Smooth muscle cell of the brain vasculature (primary cell): ENCODE measurements at regions not wholly inside any gene's neighbourhood (a gene's known extent, or its start where the extent isn't known, plus 50 kb on each side); places are given as distances from the start of the nearest gene placed in this dataset.
"Not testable (repeated sequence)": the region's sequence is repeated elsewhere in the genome, so short reads cannot be mapped to it uniquely, and the experiment has no call there.

ENCODE experiments used
- DNase-seq: peaks from one replicate; pipeline ENCODE4 v3.0.0-alpha.2; 2012; ENCODE audit warnings: low read depth, low spot score

DNA sequence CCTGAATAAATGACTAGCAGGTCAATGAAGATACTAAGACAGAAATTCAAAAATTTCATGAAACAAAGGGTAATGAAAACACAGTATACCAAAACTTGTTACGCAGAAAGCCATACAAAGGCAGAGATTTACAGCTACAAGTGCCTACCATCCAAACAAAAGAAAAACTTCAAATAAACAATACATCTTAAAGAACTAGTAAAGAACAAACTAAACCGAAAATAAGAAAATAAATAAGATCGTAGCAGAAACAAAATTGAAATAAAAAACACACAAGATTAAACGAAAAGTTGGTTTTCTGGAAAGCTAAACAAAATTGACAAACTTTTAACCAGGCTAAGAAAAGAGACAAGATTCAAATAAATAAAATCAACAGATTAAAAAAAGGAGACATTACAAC, 51.5 kb downstream of the VPREB1 start:
- DNase-seq: not testable (repeated sequence)

- not testable (repeated sequence) for DNase-seq
Observed at GRCh38 chr22:22297159-22297793, 52.7 kb downstream of the VPREB1 start.

DNA sequence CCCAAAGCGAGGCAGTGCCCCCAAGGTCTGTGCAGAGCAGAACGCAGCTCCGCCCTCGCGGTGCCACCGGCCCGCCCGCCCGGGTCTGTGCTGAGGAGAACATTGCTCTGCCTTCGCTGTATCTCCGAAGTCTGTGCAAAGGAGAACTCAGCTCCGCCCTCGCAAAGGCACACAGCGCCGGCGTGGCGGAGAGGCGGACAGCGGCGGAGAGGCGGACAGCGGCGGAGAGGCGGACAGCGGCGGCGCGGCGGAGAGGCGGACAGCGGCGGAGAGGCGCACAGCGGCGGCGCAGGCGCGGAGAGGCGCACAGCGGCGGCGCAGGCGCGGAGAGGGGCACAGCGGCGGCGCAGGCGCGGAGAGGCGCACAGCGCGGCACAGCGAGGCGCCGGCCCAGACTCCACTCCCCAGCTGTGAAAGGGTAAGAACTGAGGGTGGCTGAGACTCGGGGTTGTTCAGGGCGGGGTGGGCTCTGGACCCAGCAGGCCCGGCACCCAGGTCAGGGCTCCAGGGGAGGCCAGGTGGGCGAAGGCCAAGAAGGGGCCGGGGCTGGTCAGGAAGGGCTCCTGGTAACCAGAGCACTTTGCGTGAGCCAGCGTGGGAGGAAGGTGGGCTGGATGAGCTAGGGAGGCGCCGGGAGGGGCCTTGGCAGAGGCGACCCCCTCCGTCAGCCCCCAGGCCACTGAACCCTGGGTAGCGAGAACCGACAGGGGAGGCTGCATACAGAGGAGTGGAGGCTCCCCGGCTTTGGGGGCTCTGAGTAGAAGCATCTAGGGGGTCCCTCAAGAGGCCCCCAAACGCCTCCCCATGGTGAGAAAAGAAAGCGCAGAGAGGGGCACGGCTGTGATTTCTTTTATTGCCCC, 53.4 kb downstream of the VPREB1 start:
- not testable (repeated sequence) for DNase-seq

GRCh38 chr22:22298654-22299009, 54.0 kb downstream of the VPREB1 start:
- not testable (repeated sequence) for DNase-seq

- not testable (repeated sequence) for DNase-seq
Observed at GRCh38 chr22:22300511-22300910, 55.9 kb downstream of the VPREB1 start.

- DNase-seq: not testable (repeated sequence)
Observed at GRCh38 chr22:22300946-22301345, 56.4 kb downstream of the VPREB1 start.

- DNase-seq: no peak
Observed at GRCh38 chr22:22316589-22316988, 72.0 kb downstream of the VPREB1 start.

DNA sequence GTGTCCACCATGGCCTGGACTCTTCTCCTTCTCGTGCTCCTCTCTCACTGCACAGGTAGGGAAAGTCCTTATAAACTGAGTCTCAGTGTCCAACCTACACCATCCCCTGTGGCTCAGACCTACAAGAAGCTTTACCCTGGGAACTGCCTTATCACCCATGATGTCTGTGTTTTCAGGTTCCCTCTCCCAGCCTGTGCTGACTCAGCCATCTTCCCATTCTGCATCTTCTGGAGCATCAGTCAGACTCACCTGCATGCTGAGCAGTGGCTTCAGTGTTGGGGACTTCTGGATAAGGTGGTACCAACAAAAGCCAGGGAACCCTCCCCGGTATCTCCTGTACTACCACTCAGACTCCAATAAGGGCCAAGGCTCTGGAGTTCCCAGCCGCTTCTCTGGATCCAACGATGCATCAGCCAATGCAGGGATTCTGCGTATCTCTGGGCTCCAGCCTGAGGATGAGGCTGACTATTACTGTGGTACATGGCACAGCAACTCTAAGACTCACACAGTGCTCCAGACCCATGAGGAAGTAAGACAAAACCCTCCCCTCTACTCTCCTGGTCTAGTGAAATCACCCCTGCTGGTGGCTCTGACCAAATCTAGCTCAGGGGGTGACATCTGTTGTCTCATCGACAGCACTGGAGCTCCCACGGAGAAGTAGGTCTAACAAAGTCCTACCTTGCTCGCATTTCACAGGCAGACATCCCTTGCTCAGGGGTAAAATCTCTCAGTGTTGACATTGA, 74.3 kb downstream of the VPREB1 start:
- DNase-seq: no peak

DNA sequence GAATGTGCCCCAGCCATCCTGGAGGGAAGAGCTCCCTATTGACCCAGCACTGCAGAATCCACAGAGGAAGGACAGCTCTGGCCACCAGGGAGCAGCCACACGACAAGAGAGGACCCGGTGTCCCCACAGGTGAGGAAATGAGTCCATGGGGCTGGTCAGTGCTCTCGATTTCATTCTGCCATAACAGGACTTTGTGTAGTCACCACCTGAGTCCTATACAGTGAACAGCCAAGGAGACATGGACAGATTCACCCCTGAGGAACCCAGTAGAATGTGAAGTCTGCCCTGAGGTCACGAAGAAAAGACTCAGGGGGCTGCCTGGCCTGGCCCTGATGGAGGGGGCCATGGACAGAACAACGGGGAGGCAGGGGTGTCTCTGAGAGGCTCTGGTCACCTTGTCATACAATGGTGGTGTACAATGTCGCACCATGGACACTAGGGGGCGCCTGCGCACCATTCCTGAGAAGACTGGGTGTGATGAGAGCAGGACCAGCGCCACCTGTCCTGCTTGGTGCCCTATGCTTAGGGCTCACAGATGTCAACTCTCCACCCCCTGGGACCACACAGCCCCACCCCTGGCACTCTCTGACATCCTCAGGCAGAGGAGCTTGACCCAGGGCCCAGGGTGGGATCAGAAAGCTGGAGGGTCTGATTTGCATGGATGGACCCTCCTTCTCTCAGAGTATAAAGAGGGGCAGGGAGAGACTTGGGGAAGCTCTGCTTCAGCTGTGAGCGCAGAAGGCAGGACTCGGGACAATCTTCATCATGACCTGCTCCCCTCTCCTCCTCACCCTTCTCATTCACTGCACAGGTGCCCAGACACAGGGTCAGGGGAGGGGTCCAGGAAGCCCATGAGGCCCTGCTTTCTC, 77.4 kb downstream of the VPREB1 start:
- not testable (repeated sequence) for DNase-seq

GRCh38 chr22:22322792-22323191, 78.2 kb downstream of the VPREB1 start:
- DNase-seq: no peak

GRCh38 chr22:22327723-22328122, 83.1 kb downstream of the VPREB1 start:
- DNase-seq: no peak

DNA sequence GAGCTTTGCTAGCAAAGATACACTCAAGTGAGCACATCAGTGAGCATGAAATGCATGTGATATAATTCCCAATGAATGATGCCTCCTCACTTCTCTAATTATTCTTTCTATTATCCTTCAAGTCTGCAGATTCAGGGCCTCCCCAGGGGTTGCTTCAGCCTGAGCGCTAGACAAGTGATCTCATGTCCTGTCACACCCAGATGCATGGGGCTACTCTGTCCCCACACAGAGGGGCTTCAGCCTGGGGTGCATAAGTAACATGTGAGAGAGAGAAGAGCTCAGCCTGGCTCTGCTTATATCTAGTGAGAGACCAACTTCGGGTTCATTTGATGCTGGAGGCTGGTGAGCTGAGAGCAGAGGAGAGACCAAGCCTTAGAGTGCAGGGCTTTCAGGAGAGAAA, 85.2 kb downstream of the VPREB1 start:
- DNase-seq: no peak

DNA sequence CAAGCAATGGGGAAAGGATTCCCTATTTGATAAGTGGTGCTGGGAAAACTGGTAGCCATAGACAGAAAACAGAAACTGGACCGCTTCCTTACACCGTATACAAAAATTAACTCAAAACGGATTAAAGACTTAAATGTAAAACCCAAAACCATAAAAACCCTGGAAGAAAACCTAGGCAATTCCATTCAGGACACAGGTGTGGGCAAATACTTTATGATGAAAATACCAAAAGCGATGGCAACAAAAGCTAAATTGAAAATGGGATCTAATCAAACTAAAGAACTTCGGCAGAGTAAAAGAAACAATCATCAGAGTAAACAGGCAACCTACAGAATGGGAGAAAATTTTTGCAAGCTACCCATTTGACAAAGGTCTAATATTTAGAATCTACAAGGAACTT, 91.1 kb downstream of the VPREB1 start:
- DNase-seq: not testable (repeated sequence)

GRCh38 chr22:22336333-22336732, 91.7 kb downstream of the VPREB1 start:
- not testable (repeated sequence) for DNase-seq

DNA sequence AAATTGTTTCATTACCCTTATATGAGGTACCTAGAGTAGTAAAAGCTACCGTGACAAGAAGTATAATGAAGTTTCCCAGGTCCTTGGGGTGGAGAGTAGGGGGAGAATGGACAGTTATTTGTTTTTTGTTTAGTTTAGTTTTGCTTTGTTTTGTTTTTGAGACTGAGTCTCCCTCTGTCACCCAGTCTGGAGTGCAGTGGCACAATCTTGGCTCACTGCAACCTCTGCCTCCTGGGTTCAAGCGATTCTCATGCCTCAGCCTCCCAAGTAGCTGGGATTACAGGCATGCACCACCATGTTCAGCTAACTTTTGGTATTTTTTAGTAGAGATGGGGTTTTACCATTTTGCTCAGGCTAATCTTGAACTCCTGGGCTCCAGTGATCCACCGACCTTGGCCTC, 94.2 kb downstream of the VPREB1 start:
- DNase-seq: not testable (repeated sequence)

DNA sequence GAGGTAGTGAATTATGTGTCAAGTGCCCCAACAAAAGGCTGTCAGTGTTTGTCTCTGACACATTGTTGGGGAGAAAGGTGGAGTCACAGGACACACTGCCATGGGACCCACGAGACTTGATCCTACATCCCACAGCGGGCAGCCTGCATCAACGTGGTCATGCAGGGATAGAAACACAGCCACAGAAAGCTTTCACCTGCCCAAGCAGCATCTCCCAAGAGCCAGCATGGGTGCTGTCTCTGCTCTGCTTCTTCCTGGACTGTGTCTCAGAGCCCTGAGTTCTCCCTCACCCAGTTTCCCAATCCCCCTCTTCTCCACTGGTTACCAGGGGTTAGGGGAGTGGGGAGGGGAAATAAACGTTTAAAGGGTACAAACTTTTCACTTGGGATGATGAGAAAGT, 97.2 kb downstream of the VPREB1 start:
- no peak for DNase-seq

DNA sequence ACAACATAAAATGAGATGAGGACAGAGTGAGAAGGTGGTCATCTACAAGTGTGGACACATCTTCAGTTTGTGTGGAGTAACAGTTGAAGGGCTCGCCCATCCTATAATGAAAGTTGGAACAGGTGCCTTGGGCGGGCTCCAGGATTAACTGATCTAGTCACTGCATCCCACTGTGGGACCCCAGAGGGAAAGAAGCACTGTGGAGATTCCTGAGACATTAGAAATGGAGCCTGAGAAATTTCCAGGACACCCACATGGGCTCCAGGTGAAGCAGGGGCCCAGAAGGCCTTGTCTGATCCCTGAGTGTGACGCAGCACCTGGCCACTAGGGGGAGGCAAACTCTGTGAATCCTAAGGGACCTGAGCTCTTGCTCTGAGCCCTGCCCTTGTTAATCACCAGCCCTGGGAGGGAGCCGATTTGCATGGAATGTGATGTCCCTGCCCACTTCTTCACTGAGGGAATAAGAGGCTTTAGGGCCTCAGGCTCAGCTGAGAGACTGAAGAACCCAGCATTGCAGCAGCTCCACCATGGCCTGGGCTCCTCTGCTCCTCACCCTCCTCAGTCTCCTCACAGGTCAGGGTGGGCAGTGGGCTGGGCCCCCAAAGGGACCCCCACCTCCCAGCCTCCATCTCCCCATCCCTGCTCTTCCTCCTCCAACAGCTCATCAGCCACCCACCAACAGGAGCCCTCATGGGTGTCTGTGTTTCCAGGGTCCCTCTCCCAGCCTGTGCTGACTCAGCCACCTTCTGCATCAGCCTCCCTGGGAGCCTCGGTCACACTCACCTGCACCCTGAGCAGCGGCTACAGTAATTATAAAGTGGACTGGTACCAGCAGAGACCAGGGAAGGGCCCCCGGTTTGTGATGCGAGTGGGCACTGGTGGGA, 98.4 kb downstream of the VPREB1 start:
- DNase-seq: no peak

- no peak for DNase-seq
Observed at GRCh38 chr22:22343581-22344296, 99.2 kb downstream of the VPREB1 start.

GRCh38 chr22:22344430-22344829, 99.8 kb downstream of the VPREB1 start:
- no peak for DNase-seq

GRCh38 chr22:22345781-22346180, 101.2 kb downstream of the VPREB1 start:
- DNase-seq: no peak
